Panc1 (cell line): ENCODE measurements at regions not wholly inside any gene's neighbourhood (a gene's known extent, or its start where the extent isn't known, plus 50 kb on each side); places are given as distances from the start of the nearest gene placed in this dataset.

Source experiments
- POLR2AphosphoS5 ChIP-seq: IDR thresholded peaks from 2 replicates; pipeline ENCODE4 v1.6.1; 2012; ENCODE audit warnings: mild to moderate bottlenecking, low read depth, low read length, moderate library complexity
- SIN3A ChIP-seq: IDR thresholded peaks from 2 replicates; pipeline ENCODE4 v1.6.1; 2012; ENCODE audit warnings: low read depth, mild to moderate bottlenecking, low read length, moderate library complexity, borderline replicate concordance; ENCODE audit not compliant: insufficient read depth
- TCF7L2 ChIP-seq: IDR thresholded peaks from 2 replicates; pipeline ENCODE4 v1.6.1; 2011; ENCODE audit warnings: mild to moderate bottlenecking, low read depth, low read length, inconsistent platforms
- TF ChIP-seq, protein P1 (sequence below): fragments of 450-650 bp; IDR thresholded peaks from 2 replicates; pipeline ENCODE4 v1.5.1; 2017; ENCODE audit warnings: mild to moderate bottlenecking
- TF ChIP-seq, protein P2 (sequence below), 2 experiments: IDR thresholded peaks; 2 replicates each; pipeline ENCODE4 v1.6.1; 2011 to 2012; ENCODE audit warnings: low read depth in 2 of 2, control low read depth in 1 of 2, low read length in 1 of 2, mild to moderate bottlenecking in 1 of 2, moderate library complexity in 1 of 2; ENCODE audit not compliant: insufficient read depth in 1 of 2

DNA sequence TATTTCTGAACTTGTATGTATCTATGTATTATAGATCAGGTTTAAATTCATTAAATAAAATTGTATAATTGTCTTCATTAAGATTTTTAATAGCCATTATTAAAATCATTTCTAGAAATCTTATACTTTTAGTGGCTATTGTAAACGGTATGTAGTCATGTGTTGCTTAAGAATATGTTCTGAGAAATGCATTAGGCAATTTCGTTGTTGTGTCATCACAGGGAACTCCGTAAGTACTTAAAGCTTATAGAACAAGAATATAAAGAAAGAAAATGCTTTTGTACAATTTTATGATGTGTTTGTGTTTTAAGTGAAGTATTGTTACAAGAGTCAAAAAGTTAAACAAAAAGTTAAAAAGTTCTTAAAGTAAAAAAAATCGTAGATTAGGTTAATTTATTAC is 765.8 kb downstream of the METTL4 start:
- TF ChIP-seq, protein P1, sequence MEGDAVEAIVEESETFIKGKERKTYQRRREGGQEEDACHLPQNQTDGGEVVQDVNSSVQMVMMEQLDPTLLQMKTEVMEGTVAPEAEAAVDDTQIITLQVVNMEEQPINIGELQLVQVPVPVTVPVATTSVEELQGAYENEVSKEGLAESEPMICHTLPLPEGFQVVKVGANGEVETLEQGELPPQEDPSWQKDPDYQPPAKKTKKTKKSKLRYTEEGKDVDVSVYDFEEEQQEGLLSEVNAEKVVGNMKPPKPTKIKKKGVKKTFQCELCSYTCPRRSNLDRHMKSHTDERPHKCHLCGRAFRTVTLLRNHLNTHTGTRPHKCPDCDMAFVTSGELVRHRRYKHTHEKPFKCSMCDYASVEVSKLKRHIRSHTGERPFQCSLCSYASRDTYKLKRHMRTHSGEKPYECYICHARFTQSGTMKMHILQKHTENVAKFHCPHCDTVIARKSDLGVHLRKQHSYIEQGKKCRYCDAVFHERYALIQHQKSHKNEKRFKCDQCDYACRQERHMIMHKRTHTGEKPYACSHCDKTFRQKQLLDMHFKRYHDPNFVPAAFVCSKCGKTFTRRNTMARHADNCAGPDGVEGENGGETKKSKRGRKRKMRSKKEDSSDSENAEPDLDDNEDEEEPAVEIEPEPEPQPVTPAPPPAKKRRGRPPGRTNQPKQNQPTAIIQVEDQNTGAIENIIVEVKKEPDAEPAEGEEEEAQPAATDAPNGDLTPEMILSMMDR, result no peak
- no peak for TF ChIP-seq SIN3A
- TF ChIP-seq POLR2AphosphoS5, result no peak
- TF ChIP-seq, protein P2, sequence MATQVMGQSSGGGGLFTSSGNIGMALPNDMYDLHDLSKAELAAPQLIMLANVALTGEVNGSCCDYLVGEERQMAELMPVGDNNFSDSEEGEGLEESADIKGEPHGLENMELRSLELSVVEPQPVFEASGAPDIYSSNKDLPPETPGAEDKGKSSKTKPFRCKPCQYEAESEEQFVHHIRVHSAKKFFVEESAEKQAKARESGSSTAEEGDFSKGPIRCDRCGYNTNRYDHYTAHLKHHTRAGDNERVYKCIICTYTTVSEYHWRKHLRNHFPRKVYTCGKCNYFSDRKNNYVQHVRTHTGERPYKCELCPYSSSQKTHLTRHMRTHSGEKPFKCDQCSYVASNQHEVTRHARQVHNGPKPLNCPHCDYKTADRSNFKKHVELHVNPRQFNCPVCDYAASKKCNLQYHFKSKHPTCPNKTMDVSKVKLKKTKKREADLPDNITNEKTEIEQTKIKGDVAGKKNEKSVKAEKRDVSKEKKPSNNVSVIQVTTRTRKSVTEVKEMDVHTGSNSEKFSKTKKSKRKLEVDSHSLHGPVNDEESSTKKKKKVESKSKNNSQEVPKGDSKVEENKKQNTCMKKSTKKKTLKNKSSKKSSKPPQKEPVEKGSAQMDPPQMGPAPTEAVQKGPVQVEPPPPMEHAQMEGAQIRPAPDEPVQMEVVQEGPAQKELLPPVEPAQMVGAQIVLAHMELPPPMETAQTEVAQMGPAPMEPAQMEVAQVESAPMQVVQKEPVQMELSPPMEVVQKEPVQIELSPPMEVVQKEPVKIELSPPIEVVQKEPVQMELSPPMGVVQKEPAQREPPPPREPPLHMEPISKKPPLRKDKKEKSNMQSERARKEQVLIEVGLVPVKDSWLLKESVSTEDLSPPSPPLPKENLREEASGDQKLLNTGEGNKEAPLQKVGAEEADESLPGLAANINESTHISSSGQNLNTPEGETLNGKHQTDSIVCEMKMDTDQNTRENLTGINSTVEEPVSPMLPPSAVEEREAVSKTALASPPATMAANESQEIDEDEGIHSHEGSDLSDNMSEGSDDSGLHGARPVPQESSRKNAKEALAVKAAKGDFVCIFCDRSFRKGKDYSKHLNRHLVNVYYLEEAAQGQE (IDR thresholded peaks at IDR 0.05; ENCODE audit: insufficient read depth in 1 of 2, low read depth in 2 of 2, low read length in 1 of 2), result no peak
- TF ChIP-seq TCF7L2, result no peak
